Astrocyte (in vitro differentiated cells and primary cell): ENCODE measurements at regions not wholly inside any gene's neighbourhood (a gene's known extent, or its start where the extent isn't known, plus 50 kb on each side); places are given as distances from the start of the nearest gene placed in this dataset.

Source experiments
- EZH2 ChIP-seq: IDR thresholded peaks from 2 replicates; pipeline ENCODE4 v1.6.1; 2012; ENCODE audit warnings: mild to moderate bottlenecking, low read length, inconsistent platforms; ENCODE audit not compliant: insufficient read depth
- TF ChIP-seq, protein P1 (sequence below): IDR thresholded peaks from 2 replicates; pipeline ENCODE4 v1.5.1; 2011; ENCODE audit warnings: low read depth, mild to moderate bottlenecking, inconsistent platforms, low read length, moderate library complexity; ENCODE audit not compliant: insufficient read depth

GRCh38 chr17:71142333-71142732 lies 973.0 kb downstream of the KCNJ2 start:
- TF ChIP-seq, protein P1, sequence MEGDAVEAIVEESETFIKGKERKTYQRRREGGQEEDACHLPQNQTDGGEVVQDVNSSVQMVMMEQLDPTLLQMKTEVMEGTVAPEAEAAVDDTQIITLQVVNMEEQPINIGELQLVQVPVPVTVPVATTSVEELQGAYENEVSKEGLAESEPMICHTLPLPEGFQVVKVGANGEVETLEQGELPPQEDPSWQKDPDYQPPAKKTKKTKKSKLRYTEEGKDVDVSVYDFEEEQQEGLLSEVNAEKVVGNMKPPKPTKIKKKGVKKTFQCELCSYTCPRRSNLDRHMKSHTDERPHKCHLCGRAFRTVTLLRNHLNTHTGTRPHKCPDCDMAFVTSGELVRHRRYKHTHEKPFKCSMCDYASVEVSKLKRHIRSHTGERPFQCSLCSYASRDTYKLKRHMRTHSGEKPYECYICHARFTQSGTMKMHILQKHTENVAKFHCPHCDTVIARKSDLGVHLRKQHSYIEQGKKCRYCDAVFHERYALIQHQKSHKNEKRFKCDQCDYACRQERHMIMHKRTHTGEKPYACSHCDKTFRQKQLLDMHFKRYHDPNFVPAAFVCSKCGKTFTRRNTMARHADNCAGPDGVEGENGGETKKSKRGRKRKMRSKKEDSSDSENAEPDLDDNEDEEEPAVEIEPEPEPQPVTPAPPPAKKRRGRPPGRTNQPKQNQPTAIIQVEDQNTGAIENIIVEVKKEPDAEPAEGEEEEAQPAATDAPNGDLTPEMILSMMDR, result no peak
- TF ChIP-seq EZH2, result no peak
